GM19328 (cell line): ENCODE measurements at regions not wholly inside any gene's neighbourhood (a gene's known extent, or its start where the extent isn't known, plus 50 kb on each side); places are given as distances from the start of the nearest gene placed in this dataset.
"Not testable (repeated sequence)": the region's sequence is repeated elsewhere in the genome, so short reads cannot be mapped to it uniquely, and the experiment has no call there.

Experiments
- ATAC-seq: cut with Tn5 transposase; IDR thresholded peaks from one replicate; pipeline ENCODE4 v1.9.1; 2021; ENCODE audit warnings: mild to moderate bottlenecking, moderate library complexity; ENCODE audit not compliant: unreplicated experiment

GRCh38 chr5:13640270-13640669 lies 304.2 kb downstream of the DNAH5 start:
- ATAC-seq = no peak

DNA sequence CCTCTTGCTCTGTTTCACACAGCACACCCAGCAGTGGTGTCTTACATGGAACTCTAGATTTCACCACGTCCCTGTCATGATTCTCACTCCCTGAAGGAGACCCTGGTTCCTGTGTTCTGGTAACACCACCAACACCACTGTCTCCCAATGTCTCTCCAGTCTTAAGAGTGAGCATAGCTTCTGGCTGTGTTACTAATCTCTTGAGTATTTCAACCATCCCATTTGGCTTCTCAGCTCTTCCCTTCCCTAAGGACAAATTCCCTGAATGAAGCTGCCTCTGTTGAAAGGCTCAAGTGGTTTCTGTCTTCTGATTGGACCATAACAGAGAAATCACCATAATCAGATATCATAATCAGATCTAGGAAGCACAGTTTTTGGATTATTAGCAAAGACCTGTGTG lies 311.8 kb downstream of the DNAH5 start:
- ATAC-seq = no peak

DNA sequence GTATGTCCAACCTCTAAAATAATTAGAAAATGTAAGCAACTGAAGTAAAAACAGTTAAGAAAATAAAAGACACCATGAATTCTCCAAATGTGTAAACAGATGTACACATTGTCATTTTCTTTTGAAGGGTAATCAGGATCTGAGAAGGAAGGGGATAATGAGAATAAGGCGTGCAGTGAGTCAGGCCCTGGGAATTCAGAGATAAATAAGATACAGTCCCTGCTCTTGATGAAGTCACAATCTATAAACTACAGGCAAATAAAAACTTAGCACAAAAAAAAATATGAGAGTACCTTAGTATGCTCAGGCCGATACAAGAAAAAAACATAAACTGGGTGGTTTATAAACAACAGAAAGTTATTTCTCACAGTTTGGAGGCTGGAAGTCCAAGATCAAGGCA lies 315.3 kb downstream of the DNAH5 start:
- no peak for ATAC-seq

- ATAC-seq = no peak
These were observed 316.6 kb downstream of the DNAH5 start for GRCh38 chr5:13627673-13628454.

GRCh38 chr5:13625616-13626198 lies 318.8 kb downstream of the DNAH5 start:
- ATAC-seq = no peak

DNA sequence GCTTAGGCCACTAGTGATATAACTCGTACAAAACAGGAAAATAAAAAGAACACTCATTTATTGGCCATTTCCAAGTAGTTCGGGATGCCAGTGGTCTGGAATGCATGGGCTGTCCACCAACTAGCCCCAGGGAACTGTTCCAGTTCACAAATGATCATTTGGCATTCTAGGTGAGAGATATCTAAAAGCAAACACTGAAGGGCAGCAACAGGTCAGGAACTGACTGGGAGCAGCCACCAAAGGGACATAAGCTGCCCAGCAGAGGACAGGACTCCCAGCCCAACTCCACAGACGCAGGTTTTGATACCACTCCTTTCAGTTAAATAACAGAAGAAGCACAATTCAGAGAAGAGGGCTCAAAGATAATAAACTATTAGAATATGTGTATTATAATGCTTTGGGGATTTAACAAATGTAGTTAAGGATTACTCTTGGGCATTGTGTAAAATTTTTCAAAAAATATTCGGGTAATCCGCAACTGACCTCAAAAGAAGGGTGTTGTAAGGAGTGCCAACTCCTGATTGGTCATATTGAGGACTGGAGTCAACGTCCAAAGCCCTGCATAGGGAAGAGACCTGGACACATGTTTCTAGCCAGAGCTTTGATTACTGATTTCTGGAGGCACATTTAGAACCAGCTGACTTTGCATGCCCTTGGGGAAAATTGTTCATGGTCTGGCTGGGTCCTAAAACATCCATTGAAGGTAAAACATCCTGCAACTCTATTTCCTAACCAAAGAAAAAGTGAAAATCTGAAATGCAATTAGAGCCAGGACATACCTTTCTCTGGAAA lies 320.0 kb downstream of the DNAH5 start:
- ATAC-seq = no peak

DNA sequence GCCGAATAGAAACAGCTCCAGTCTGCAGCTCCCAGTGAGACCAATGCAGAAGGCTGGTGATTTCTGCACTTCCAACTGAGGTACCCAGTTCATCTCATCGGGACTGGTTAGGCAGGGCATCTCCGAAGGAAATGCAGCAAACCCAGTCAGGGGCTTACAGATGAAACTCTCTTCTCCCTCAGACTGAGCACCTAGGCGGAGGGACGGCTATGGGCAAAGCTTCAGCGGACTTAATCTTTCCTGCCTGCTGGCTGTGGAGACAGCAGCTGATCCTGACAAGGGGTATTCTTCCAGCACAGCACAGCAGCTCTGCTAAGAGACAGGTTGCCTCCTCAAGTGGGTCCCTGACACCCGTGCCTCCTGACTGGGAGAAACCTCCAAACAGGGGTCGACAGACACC lies 330.9 kb downstream of the DNAH5 start:
- no peak for ATAC-seq

DNA sequence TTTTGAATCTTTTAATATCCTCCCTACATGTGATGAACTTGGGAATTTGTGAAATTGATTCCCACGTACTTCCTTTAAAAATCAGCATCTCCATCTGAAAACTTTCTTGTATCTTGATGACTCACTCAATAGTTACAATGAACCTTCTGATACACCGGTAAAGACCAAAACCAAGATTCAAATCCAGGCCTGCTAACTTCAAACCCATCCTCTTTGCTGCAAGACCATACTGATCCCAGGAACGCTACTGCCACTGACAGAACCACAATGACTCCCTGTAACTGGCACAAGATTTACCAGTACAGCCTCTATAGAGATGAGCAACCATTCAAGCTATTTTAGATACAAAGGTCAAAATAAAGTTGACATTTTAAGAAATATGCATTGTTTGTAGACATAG lies 332.9 kb downstream of the DNAH5 start:
- ATAC-seq = no peak

GRCh38 chr5:13609504-13609903 lies 335.0 kb downstream of the DNAH5 start:
- no peak for ATAC-seq

- ATAC-seq = no peak
These were observed 338.4 kb downstream of the DNAH5 start for GRCh38 chr5:13606051-13606450.

- ATAC-seq = no peak
These were observed 343.4 kb downstream of the DNAH5 start for GRCh38 chr5:13601112-13601511.

DNA sequence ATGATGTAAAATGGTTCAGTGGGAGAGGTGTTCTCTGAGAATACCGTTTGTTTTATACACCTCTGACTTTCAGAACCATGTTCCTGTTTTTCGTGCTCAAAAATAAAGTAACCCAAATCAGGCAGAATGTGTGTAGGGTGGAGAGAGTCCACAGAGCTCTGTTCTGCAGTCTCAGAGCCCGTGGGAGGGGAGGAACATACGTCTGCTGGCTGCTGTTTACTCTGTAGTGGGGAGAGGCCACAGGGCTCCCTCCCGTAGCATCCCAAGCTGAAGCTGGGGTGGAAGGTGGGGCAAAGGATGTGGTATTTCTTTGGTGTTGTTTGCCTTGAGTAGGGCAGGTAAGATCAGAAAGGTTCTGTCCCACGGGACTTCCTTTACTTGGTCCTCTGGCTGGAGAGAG lies 348.5 kb downstream of the DNAH5 start:
- ATAC-seq = no peak

DNA sequence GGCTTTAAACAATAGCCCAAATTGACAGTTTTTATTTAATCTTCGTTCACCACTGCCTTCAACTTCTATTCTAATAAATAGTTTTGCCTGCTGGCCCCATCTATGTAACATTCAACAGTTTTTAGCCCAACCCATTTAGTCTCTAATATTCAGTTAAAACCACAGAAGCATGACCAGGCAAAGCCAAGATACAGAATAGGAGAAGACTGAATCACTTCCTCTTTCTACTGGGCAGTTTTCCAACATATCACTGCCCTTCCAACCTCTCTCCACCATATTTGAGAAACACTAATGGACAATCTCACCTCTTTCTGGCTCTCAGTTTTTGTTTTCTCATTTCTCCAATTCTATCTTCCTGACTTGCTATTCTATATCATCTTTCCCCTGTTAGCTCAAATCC lies 352.9 kb downstream of the DNAH5 start:
- ATAC-seq = no peak

GRCh38 chr5:13585324-13585723 lies 359.2 kb downstream of the DNAH5 start:
- no peak for ATAC-seq

GRCh38 chr5:13581914-13582313 lies 362.6 kb downstream of the DNAH5 start:
- no peak for ATAC-seq

- ATAC-seq = no peak
These were observed 363.4 kb downstream of the DNAH5 start for GRCh38 chr5:13581132-13581531.

GRCh38 chr5:13580058-13580457 lies 364.4 kb downstream of the DNAH5 start:
- no peak for ATAC-seq

GRCh38 chr5:13579091-13579490 lies 365.4 kb downstream of the DNAH5 start:
- ATAC-seq = not testable (repeated sequence)

- ATAC-seq = not testable (repeated sequence)
These were observed 366.0 kb downstream of the DNAH5 start for GRCh38 chr5:13578311-13579039.

GRCh38 chr5:13574574-13574973 lies 369.9 kb downstream of the DNAH5 start:
- no peak for ATAC-seq

DNA sequence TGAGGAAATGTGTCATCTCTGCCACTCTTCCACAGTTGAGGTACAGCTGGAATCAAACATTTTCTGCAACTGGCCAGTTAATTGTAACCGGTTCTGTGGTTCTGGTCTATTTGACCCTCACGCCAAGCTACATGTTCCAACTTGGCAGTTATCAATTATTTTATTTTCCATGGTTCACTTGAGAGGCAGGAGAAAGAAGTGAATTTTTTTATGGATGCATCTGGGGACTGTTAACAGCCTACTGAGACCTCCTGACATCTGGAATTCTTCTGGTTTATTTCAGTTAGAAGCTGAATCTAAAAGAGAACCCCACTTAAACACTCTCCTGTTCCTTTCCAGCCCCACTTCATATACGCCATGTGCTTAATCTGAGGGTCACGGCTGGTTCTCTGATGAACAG lies 372.3 kb downstream of the DNAH5 start:
- ATAC-seq = no peak
